PC-3 (cell line): ENCODE measurements at regions not wholly inside any gene's neighbourhood (a gene's known extent, or its start where the extent isn't known, plus 50 kb on each side); places are given as distances from the start of the nearest gene placed in this dataset.

Source experiments
- ATAC-seq: fragments of 200-7000 bp; cut with Tn5 transposase; 2 replicates; pipeline ENCODE4 v1.9.1; 2020; ENCODE audit warnings: mild to moderate bottlenecking, moderate library complexity
- BruUV-seq: library from RNA; stranded (reverse); fragments of 400-500 nt; replicated peaks from 2 replicates; lab custom pipeline; 2021; lab: Mats Ljungman, UMichigan
- CTCF ChIA-PET: fragments of 300-600 bp; sonication (Branson Sonifier 250); formaldehyde crosslinking; loops from one replicate; lab custom pipeline; 2022; ENCODE audit warnings: antibody characterized with exemption; lab: Charles Lee
- POLR2A ChIA-PET: fragments of 300-600 bp; sonication (Branson Sonifier 250); formaldehyde crosslinking; loops from one replicate; lab custom pipeline; 2022; ENCODE audit warnings: antibody characterized with exemption; ENCODE audit not compliant: unreplicated experiment; lab: Charles Lee
- DNase-seq: peaks from one replicate; pipeline ENCODE4 v3.0.0-alpha.2; 2015
- H2AFZ ChIP-seq: fragments of 300-600 bp; sonication (generic); 2 replicates; pipeline ENCODE4 v1.6.0; 2016; ENCODE audit warnings: antibody characterized with exemption, low read length
- H3F3A ChIP-seq: fragments of 300-600 bp; sonication (generic); one replicate; pipeline ENCODE4 v1.6.0; 2017; ENCODE audit warnings: antibody characterized with exemption, low read length, control low read depth, mild to moderate bottlenecking; ENCODE audit not compliant: unreplicated experiment
- H3K27ac ChIP-seq: fragments of 300-600 bp; sonication (generic); 2 replicates; pipeline ENCODE4 v1.5.1; 2016; ENCODE audit warnings: mild to moderate bottlenecking, low read length
- H3K27me3 ChIP-seq: fragments of 300-600 bp; sonication (generic); 2 replicates; pipeline ENCODE4 v1.6.1; 2016; ENCODE audit warnings: low read length, mixed read lengths
- H3K36me3 ChIP-seq: fragments of 300-600 bp; sonication (generic); 2 replicates; pipeline ENCODE4 v1.6.1; 2016; ENCODE audit warnings: low read depth, mixed run types, low read length, mixed read lengths
- H3K4me1 ChIP-seq: fragments of 300-600 bp; sonication (generic); 2 replicates; pipeline ENCODE4 v1.5.1; 2016; ENCODE audit warnings: low read length; ENCODE audit not compliant: insufficient read depth
- H3K4me2 ChIP-seq: fragments of 300-600 bp; sonication (generic); 2 replicates; pipeline ENCODE4 v1.6.0; 2016; ENCODE audit warnings: low read length
- H3K4me3 ChIP-seq: fragments of 300-600 bp; sonication (generic); 2 replicates; pipeline ENCODE4 v1.5.1; 2016; ENCODE audit warnings: mild to moderate bottlenecking, low read length, mixed read lengths
- H3K79me2 ChIP-seq: fragments of 300-600 bp; sonication (generic); 2 replicates; pipeline ENCODE4 v1.6.1; 2017; ENCODE audit warnings: low read length, mixed read lengths
- H3K9ac ChIP-seq: fragments of 300-600 bp; sonication (generic); 2 replicates; pipeline ENCODE4 v1.6.0; 2016; ENCODE audit warnings: mild to moderate bottlenecking, low read length
- H3K9me2 ChIP-seq: fragments of 300-600 bp; sonication (generic); replicated peaks from 2 replicates; pipeline ENCODE4 v1.6.1; 2016; ENCODE audit warnings: mixed run types, low read length, mixed read lengths
- H3K9me3 ChIP-seq: fragments of 300-600 bp; sonication (generic); 2 replicates; pipeline ENCODE4 v1.6.1; 2016; ENCODE audit warnings: low read length, mixed read lengths
- H4K20me1 ChIP-seq: fragments of 300-600 bp; sonication (generic); 2 replicates; pipeline ENCODE4 v1.6.1; 2016; ENCODE audit warnings: low read length, mixed read lengths
- EZH2 ChIP-seq: fragments of 300-600 bp; sonication (generic); IDR thresholded peaks from one replicate; pipeline ENCODE4 v1.6.1; 2017; ENCODE audit warnings: antibody characterized with exemption, mild to moderate bottlenecking, low read length; ENCODE audit not compliant: unreplicated experiment
- EZH2phosphoT487 ChIP-seq: fragments of 300-600 bp; sonication (generic); IDR thresholded peaks from 2 replicates; pipeline ENCODE4 v1.6.1; 2018; ENCODE audit warnings: mild to moderate bottlenecking, antibody characterized with exemption, low read length, borderline replicate concordance
- intact Hi-C: fragments of 100-400 bp; cut with micrococcal nuclease; formaldehyde crosslinking; loops from 2 replicates; pipeline ENCODE4 v1.9.0; 2023
- TF ChIP-seq, protein P1 (sequence below): fragments of 300-600 bp; sonication (generic); conservative IDR thresholded peaks from 2 replicates; pipeline ENCODE4 v1.5.1; 2017; ENCODE audit warnings: antibody characterized with exemption, low read depth, mild to moderate bottlenecking, low read length

DNA sequence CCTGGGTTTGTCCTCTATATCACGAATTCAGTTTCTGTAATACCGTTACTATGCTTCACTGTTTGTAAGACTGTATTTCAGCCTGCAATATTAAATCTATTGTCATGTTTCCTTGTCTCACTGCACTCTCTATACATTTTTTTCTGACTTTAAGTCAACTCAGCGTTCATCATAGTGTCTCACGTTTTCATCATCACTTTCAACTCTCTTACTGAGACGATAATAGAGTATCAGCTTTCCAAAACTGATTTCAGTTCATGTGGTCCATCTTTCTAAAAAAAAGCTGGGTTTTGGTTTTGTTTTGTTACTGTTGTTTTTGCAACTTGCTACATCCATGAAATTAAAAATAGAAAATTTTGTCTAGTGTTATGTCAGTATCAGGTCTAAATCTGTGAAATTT is 147.7 kb downstream of the TMEM47 start:
- TF ChIP-seq, protein P1, sequence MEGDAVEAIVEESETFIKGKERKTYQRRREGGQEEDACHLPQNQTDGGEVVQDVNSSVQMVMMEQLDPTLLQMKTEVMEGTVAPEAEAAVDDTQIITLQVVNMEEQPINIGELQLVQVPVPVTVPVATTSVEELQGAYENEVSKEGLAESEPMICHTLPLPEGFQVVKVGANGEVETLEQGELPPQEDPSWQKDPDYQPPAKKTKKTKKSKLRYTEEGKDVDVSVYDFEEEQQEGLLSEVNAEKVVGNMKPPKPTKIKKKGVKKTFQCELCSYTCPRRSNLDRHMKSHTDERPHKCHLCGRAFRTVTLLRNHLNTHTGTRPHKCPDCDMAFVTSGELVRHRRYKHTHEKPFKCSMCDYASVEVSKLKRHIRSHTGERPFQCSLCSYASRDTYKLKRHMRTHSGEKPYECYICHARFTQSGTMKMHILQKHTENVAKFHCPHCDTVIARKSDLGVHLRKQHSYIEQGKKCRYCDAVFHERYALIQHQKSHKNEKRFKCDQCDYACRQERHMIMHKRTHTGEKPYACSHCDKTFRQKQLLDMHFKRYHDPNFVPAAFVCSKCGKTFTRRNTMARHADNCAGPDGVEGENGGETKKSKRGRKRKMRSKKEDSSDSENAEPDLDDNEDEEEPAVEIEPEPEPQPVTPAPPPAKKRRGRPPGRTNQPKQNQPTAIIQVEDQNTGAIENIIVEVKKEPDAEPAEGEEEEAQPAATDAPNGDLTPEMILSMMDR, result no peak
- TF ChIP-seq EZH2phosphoT487 (no peak), EZH2 (no peak)
- ATAC-seq (no peak), DNase-seq (no peak)
- no peak overlapping the region for H3K27ac ChIP-seq
- no peaks in the 10 kb centered on the region for H3K9me2 ChIP-seq
- ChIA-PET CTCF (no interaction called here), POLR2A (no interaction called here)
- H3K4me1 ChIP-seq, result no peaks in the 10 kb centered on the region
- H3K9me3 ChIP-seq, result no peaks in the 10 kb centered on the region
- H3K79me2 ChIP-seq, result no peaks in the 10 kb centered on the region
- no peak overlapping the region for H3K4me3 ChIP-seq
- H2AFZ ChIP-seq, result no peak overlapping the region
- no peak overlapping the region for H3K9ac ChIP-seq
- no peak overlapping the region for H3K4me2 ChIP-seq
- no TSS peak for BruUV-seq
- no peaks in the 10 kb centered on the region for H4K20me1 ChIP-seq
- no peaks in the 10 kb centered on the region for H3K36me3 ChIP-seq
- no peaks in the 10 kb centered on the region for H3K27me3 ChIP-seq
- no peaks in the 10 kb centered on the region for H3F3A ChIP-seq
- intact Hi-C loops, result no loop called here

DNA sequence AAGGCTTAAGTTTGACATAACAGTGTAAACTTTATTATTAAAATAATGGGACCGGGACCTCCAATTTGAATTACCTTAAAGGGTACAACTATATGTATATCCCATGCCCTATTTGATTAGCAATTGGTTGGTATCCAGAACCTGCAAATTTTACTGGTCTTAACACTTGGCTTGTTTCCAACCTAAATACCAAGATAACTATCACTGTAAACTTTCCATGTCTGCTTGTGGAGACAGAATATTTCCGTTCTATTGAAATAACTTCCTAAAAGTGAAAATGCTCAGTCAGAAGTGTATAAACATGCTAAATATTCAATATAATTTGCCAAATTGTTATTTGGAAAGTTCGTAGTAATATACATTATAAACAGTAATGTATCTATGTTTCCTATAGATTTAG is 154.0 kb downstream of the TMEM47 start:
- BruUV-seq, result no TSS peak
- Histone ChIP-seq H3K27me3 (no peaks in the 10 kb centered on the region), H3K27ac (no peak overlapping the region), H3K36me3 (no peaks in the 10 kb centered on the region), H3K9me3 (no peaks in the 10 kb centered on the region), H3K4me2 (no peak overlapping the region), H4K20me1 (no peaks in the 10 kb centered on the region), H3F3A (no peaks in the 10 kb centered on the region), H3K9ac (no peak overlapping the region), H3K4me1 (no peaks in the 10 kb centered on the region), H2AFZ (no peak overlapping the region), H3K79me2 (no peaks in the 10 kb centered on the region), H3K9me2 (no peaks in the 10 kb centered on the region), H3K4me3 (no peak overlapping the region)
- ChIA-PET CTCF (no interaction called here), POLR2A (no interaction called here)
- no peak for TF ChIP-seq EZH2phosphoT487
- TF ChIP-seq, protein P1, result no peak
- TF ChIP-seq EZH2, result no peak
- DNase-seq, result no peak
- intact Hi-C loops, result no loop called here
- no peak for ATAC-seq

DNA sequence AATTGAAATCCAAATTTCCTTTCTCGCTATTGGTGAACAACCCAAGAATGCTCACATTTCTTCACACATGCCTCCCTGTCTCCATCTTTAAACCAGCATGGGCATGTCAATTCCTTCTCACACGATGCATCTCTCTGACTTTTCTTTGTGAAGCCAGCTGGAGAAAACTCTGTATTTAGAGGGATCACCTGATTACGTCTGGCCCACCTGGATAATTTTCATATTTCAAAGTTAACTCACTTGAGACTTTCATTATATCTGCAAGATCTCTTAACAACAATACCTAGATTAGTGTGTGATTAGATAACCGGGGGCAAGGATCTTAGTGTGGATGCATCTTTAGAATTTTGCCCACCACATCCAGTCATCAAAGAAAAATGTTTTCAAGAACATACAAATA is 164.0 kb downstream of the TMEM47 start:
- no peaks in the 10 kb centered on the region for H3K79me2 ChIP-seq
- no peak overlapping the region for H3K9ac ChIP-seq
- no peak overlapping the region for H3K4me3 ChIP-seq
- no peaks in the 10 kb centered on the region for H3K9me2 ChIP-seq
- ChIA-PET CTCF (no interaction called here), POLR2A (no interaction called here)
- no peaks in the 10 kb centered on the region for H3F3A ChIP-seq
- DNase-seq, result no peak
- no peaks in the 10 kb centered on the region for H3K4me1 ChIP-seq
- no peaks in the 10 kb centered on the region for H4K20me1 ChIP-seq
- H3K27ac ChIP-seq, result no peak overlapping the region
- H3K36me3 ChIP-seq, result no peaks in the 10 kb centered on the region
- no peaks in the 10 kb centered on the region for H3K9me3 ChIP-seq
- no TSS peak for BruUV-seq
- TF ChIP-seq EZH2phosphoT487, result no peak
- TF ChIP-seq, protein P1, result no peak
- intact Hi-C loops, result no loop called here
- H3K27me3 ChIP-seq, result no peaks in the 10 kb centered on the region
- ATAC-seq, result no peak
- no peak overlapping the region for H3K4me2 ChIP-seq
- H2AFZ ChIP-seq, result no peak overlapping the region
